EH (cell line): ENCODE measurements at regions not wholly inside any gene's neighbourhood (a gene's known extent, or its start where the extent isn't known, plus 50 kb on each side); places are given as distances from the start of the nearest gene placed in this dataset.
"Not testable (repeated sequence)": the region's sequence is repeated elsewhere in the genome, so short reads cannot be mapped to it uniquely, and the experiment has no call there.

ENCODE experiments used
- DNase-seq: peaks from one replicate; pipeline ENCODE4 v3.0.0-alpha.2; 2015; ENCODE audit warnings: low read depth

- peak; percentile 94 for DNase-seq
Measured at GRCh38 chr5:17127743-17128231, 89.6 kb upstream of the BASP1 start.

GRCh38 chr5:17129093-17129849 is 88.2 kb upstream of the BASP1 start:
- DNase-seq = no peak

- not testable (repeated sequence) for DNase-seq
Measured at GRCh38 chr5:17130302-17130701, 87.1 kb upstream of the BASP1 start.

- peak; percentile 58 for DNase-seq
Measured at GRCh38 chr5:17132444-17133083, 84.9 kb upstream of the BASP1 start.

- DNase-seq = no peak
Measured at GRCh38 chr5:17135050-17135449, 82.4 kb upstream of the BASP1 start.

GRCh38 chr5:17143335-17143734 is 74.1 kb upstream of the BASP1 start:
- no peak for DNase-seq

- no peak for DNase-seq
Measured at GRCh38 chr5:17146280-17146841, 71.1 kb upstream of the BASP1 start.

GRCh38 chr5:17147170-17147569 is 70.3 kb upstream of the BASP1 start:
- no peak for DNase-seq

- no peak for DNase-seq
Measured at GRCh38 chr5:17147617-17148016, 69.8 kb upstream of the BASP1 start.

GRCh38 chr5:17148481-17148880 is 69.0 kb upstream of the BASP1 start:
- DNase-seq = no peak

- DNase-seq = no peak
Measured at GRCh38 chr5:17149786-17150185, 67.6 kb upstream of the BASP1 start.

GRCh38 chr5:17150531-17150930 is 66.9 kb upstream of the BASP1 start:
- DNase-seq = no peak

GRCh38 chr5:17151686-17152085 is 65.7 kb upstream of the BASP1 start:
- peak; percentile 70 for DNase-seq

- peak; percentile 87 for DNase-seq
Measured at GRCh38 chr5:17154211-17154996, 63.0 kb upstream of the BASP1 start.

- peak; percentile 79 for DNase-seq
Measured at GRCh38 chr5:17156463-17156862, 61.0 kb upstream of the BASP1 start.

GRCh38 chr5:17157294-17157693 is 60.1 kb upstream of the BASP1 start:
- peak; percentile 91 for DNase-seq

- DNase-seq = peak; percentile 99
Measured at GRCh38 chr5:17157916-17158529, 59.4 kb upstream of the BASP1 start.

- DNase-seq = no peak
Measured at GRCh38 chr5:17160756-17161040, 56.7 kb upstream of the BASP1 start.

GRCh38 chr5:17161662-17162061 is 55.8 kb upstream of the BASP1 start:
- DNase-seq = no peak

- DNase-seq = no peak
Measured at GRCh38 chr5:17163221-17163620, 54.2 kb upstream of the BASP1 start.

GRCh38 chr5:17167171-17167891 is 50.1 kb upstream of the BASP1 start:
- no peak for DNase-seq
